ENCODE measurements at regions not wholly inside any gene's neighbourhood (a gene's known extent, or its start where the extent isn't known, plus 50 kb on each side); places are given as distances from the start of the nearest gene placed in this dataset.

GRCh38 chr6:138590796-138591709, 91.8 kb upstream of the NHSL1 start (continued):
- no peak for TF ChIP-seq ZNF513 (CRISPR knock-in tag; conservative IDR thresholded peaks at IDR 0.05)
- no peak for TF ChIP-seq NR1H2 (CRISPR knock-in tag; IDR thresholded peaks at IDR 0.05; ENCODE audit: borderline replicate concordance, low read depth)
- TF ChIP-seq SMYD3 (CRISPR knock-in tag; IDR thresholded peaks at IDR 0.05), result peak; percentile 55; the same call in 1 of the 2 replicates
- TF ChIP-seq MEIS2 (CRISPR knock-in tag; IDR thresholded peaks at IDR 0.05), result no peak
- TF ChIP-seq ZNF530 (CRISPR knock-in tag; IDR thresholded peaks at IDR 0.05; ENCODE audit: low read depth), result no peak
- no peak for TF ChIP-seq HES4 (CRISPR knock-in tag; IDR thresholded peaks at IDR 0.05; ENCODE audit: borderline replicate concordance)
- no peak for TF ChIP-seq ZNF34 (CRISPR knock-in tag; IDR thresholded peaks at IDR 0.05; ENCODE audit: borderline replicate concordance)
- TF ChIP-seq FOXO1 (CRISPR knock-in tag; IDR thresholded peaks at IDR 0.05), result no peak
- no peak for TF ChIP-seq MXI1 (IDR thresholded peaks at IDR 0.05; ENCODE audit: borderline replicate concordance, low read depth, low read length)
- TF ChIP-seq ZBTB25 (CRISPR knock-in tag; IDR thresholded peaks at IDR 0.05), result peak; percentile 61; the same call in 1 of the 2 replicates
- no peak for TF ChIP-seq SNRNP70 (IDR thresholded peaks at IDR 0.05; ENCODE audit: low read depth, low read length)
- no peak for TF ChIP-seq HINFP (CRISPR knock-in tag; IDR thresholded peaks at IDR 0.05; ENCODE audit: low read depth)
- no peak for TF ChIP-seq FOXO4 (CRISPR knock-in tag; conservative IDR thresholded peaks at IDR 0.05)
- TF ChIP-seq HNF4A (CRISPR knock-in tag; IDR thresholded peaks at IDR 0.05), result peak; percentile 55
- TF ChIP-seq ZFAT (CRISPR knock-in tag; conservative IDR thresholded peaks at IDR 0.05), result no peak
- peak; percentile 57; the same call in 1 of the 2 replicates for TF ChIP-seq ARID3A (IDR thresholded peaks at IDR 0.05; ENCODE audit: low read depth, low read length)
- TF ChIP-seq IRF1 (CRISPR knock-in tag; IDR thresholded peaks at IDR 0.05; ENCODE audit: low read depth), result no peak
- TF ChIP-seq SAFB2 (CRISPR knock-in tag; IDR thresholded peaks at IDR 0.05; ENCODE audit: borderline replicate concordance, low read depth), result no peak
- no peak for TF ChIP-seq ZIK1 (CRISPR knock-in tag; IDR thresholded peaks at IDR 0.05; ENCODE audit: borderline replicate concordance, low read depth)
- no peak for TF ChIP-seq ATM (IDR thresholded peaks at IDR 0.05; ENCODE audit: borderline replicate concordance)
